OCI-LY7 (cell line): ENCODE measurements at regions not wholly inside any gene's neighbourhood (a gene's known extent, or its start where the extent isn't known, plus 50 kb on each side); places are given as distances from the start of the nearest gene placed in this dataset.

ENCODE experiments used
- BruUV-seq: library from RNA; stranded (reverse); fragments of 400-500 nt; replicated peaks from 2 replicates; lab custom pipeline; 2021; lab: Mats Ljungman, UMichigan
- CTCF ChIA-PET: fragments of 300-600 bp; sonication (Branson Sonifier 250); formaldehyde crosslinking; loops from one replicate; lab custom pipeline; 2022; ENCODE audit warnings: antibody characterized with exemption; ENCODE audit not compliant: unreplicated experiment; lab: Charles Lee
- POLR2A ChIA-PET: fragments of 300-600 bp; sonication (Branson Sonifier 250); formaldehyde crosslinking; loops from one replicate; lab custom pipeline; 2022; ENCODE audit warnings: antibody characterized with exemption; lab: Charles Lee
- DNase-seq: peaks from one replicate; pipeline ENCODE4 v3.0.0-alpha.2; 2015; ENCODE audit warnings: low spot score
- H2AFZ ChIP-seq: fragments of 200-600 bp; sonication (generic), shearing (Covaris generic); 2 replicates; pipeline ENCODE4 v1.6.1; 2014; ENCODE audit warnings: mild to moderate bottlenecking, antibody characterized with exemption, low read length, moderate library complexity
- H3K27ac ChIP-seq: fragments of 200-600 bp; sonication (generic); 2 replicates; pipeline ENCODE4 v1.5.1; 2014; ENCODE audit warnings: mixed run types, low read depth, mild to moderate bottlenecking, moderate library complexity, low read length, inconsistent platforms; ENCODE audit not compliant: poor library complexity, severe bottlenecking
- H3K36me3 ChIP-seq: fragments of 200-600 bp; sonication (generic); 2 replicates; pipeline ENCODE4 v1.6.1; 2014; ENCODE audit warnings: mild to moderate bottlenecking, antibody characterized with exemption, low read length, moderate library complexity, mixed read lengths; ENCODE audit not compliant: insufficient read depth
- H3K4me1 ChIP-seq: fragments of 200-600 bp; sonication (generic); 2 replicates; pipeline ENCODE4 v1.5.1; 2014; ENCODE audit warnings: mild to moderate bottlenecking, low read length; ENCODE audit not compliant: insufficient read depth, poor library complexity, severe bottlenecking
- H3K4me2 ChIP-seq: fragments of 200-600 bp; sonication (generic); 2 replicates; pipeline ENCODE4 v1.6.1; 2014; ENCODE audit warnings: mild to moderate bottlenecking, low read length
- H3K4me3 ChIP-seq: fragments of 200-600 bp; sonication (generic); 2 replicates; pipeline ENCODE4 v1.5.1; 2014; ENCODE audit warnings: mild to moderate bottlenecking, low read depth, low read length; ENCODE audit not compliant: poor library complexity, severe bottlenecking
- H3K79me2 ChIP-seq: fragments of 200-600 bp; sonication (generic); 2 replicates; pipeline ENCODE4 v1.6.1; 2016; ENCODE audit warnings: low read depth, mild to moderate bottlenecking, low read length, moderate library complexity, mixed read lengths; ENCODE audit not compliant: insufficient read depth
- H3K9me2 ChIP-seq: fragments of 200-600 bp; sonication (generic); 2 replicates; pipeline ENCODE4 v1.6.1; 2016; ENCODE audit warnings: mild to moderate bottlenecking, low read length, mixed read lengths; ENCODE audit not compliant: insufficient read depth
- H3K9me3 ChIP-seq: fragments of 200-600 bp; sonication (generic); 2 replicates; pipeline ENCODE4 v1.6.1; 2014; ENCODE audit warnings: mild to moderate bottlenecking, mixed run types, low read length, mixed read lengths
- H4K20me1 ChIP-seq: fragments of 200-600 bp; sonication (generic); 2 replicates; pipeline ENCODE4 v1.6.1; 2014; ENCODE audit warnings: mild to moderate bottlenecking, antibody characterized with exemption, low read length, moderate library complexity, mixed read lengths; ENCODE audit not compliant: insufficient read depth
- EZH2phosphoT487 ChIP-seq: fragments of 200-600 bp; sonication (generic); IDR thresholded peaks from 2 replicates; pipeline ENCODE4 v1.6.1; 2018; ENCODE audit warnings: low read depth, borderline replicate concordance, mild to moderate bottlenecking, mixed run types, antibody characterized with exemption, low read length, moderate library complexity, mixed read lengths
- intact Hi-C: fragments of 100-400 bp; cut with micrococcal nuclease; formaldehyde crosslinking; loops from one replicate; pipeline ENCODE4 v1.10.0; 2022; ENCODE audit not compliant: unreplicated experiment
- TF ChIP-seq, protein P1 (sequence below): fragments of 200-600 bp; sonication (generic); conservative IDR thresholded peaks from 2 replicates; pipeline ENCODE4 v1.5.1; 2014; ENCODE audit warnings: mild to moderate bottlenecking, antibody characterized with exemption, low read length, moderate library complexity, mixed read lengths

DNA sequence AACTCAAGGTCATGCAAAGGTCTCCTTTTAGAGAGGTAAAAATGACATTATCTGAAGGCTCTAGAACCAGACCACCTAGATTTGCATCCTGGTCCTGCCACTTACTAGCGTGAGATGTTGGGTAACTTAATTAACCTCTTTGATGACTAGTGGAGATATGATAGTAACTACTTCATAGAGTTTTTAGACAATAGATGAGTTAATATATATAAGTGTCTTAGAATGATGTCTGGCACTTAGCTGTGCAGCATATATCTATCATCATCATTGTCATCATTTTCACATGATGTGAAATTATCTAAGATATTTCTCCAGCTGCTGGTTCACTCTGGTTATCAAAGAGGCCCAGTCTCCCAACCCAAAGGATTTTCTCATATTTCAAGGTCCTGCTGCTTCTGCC, 126.1 kb upstream of the DCLK2 start:
- no peak overlapping the region for H3K27ac ChIP-seq
- no TSS peak for BruUV-seq

DNA sequence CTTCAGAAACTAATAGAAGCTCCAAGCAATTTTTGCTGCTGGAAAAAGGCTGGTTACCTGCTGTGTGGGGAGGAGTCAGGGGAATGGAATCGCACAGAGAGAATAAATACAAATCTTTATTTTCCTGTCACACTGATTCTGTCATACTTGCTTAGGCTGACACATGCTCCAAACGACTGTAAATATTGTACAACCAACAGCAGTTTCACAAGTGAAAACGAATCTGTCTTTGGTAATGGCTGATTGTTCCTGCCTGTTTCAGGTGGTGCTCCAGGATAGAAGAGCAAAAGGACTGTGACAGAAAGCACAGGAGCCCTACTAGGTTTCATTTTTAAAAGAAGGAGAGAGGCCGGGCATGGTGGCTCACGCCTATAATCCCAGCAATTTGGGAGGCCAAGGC, 125.5 kb upstream of the DCLK2 start:
- Histone ChIP-seq H3K9me3 (no peaks in the 10 kb centered on the region), H2AFZ (no peak overlapping the region), H3K9me2 (no peaks in the 10 kb centered on the region), H3K36me3 (no peaks in the 10 kb centered on the region), H3K4me2 (no peak overlapping the region), H3K4me1 (no peaks in the 10 kb centered on the region), H3K4me3 (no peak overlapping the region), H3K27ac (no peak overlapping the region), H3K79me2 (no peaks in the 10 kb centered on the region), H4K20me1 (no peaks in the 10 kb centered on the region)
- TF ChIP-seq, protein P1, sequence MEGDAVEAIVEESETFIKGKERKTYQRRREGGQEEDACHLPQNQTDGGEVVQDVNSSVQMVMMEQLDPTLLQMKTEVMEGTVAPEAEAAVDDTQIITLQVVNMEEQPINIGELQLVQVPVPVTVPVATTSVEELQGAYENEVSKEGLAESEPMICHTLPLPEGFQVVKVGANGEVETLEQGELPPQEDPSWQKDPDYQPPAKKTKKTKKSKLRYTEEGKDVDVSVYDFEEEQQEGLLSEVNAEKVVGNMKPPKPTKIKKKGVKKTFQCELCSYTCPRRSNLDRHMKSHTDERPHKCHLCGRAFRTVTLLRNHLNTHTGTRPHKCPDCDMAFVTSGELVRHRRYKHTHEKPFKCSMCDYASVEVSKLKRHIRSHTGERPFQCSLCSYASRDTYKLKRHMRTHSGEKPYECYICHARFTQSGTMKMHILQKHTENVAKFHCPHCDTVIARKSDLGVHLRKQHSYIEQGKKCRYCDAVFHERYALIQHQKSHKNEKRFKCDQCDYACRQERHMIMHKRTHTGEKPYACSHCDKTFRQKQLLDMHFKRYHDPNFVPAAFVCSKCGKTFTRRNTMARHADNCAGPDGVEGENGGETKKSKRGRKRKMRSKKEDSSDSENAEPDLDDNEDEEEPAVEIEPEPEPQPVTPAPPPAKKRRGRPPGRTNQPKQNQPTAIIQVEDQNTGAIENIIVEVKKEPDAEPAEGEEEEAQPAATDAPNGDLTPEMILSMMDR = no peak
- no peak for TF ChIP-seq EZH2phosphoT487
- ChIA-PET POLR2A (interaction anchor here (0.6 to 0.7 kb wide), 2 partner anchors 33 to 38 kb away, joined by 3 to 4 read pairs; no protein-coding TSS in a partner anchor), CTCF (no interaction called here)
- intact Hi-C loops = no loop called here
- DNase-seq = no peak
- BruUV-seq = no TSS peak

More for the DNA sequence above, 126.1 kb upstream of the DCLK2 start:
- TF ChIP-seq, protein P1 = no peak
- no peak for TF ChIP-seq EZH2phosphoT487
- ChIA-PET CTCF (no interaction called here), POLR2A (interaction anchor here (0.6 to 0.7 kb wide), 2 partner anchors 33 to 38 kb away, joined by 3 to 4 read pairs; no protein-coding TSS in a partner anchor)
- Histone ChIP-seq H3K36me3 (no peaks in the 10 kb centered on the region), H3K4me1 (no peaks in the 10 kb centered on the region), H3K4me2 (no peak overlapping the region), H4K20me1 (no peaks in the 10 kb centered on the region), H2AFZ (no peak overlapping the region), H3K4me3 (no peak overlapping the region), H3K79me2 (no peaks in the 10 kb centered on the region), H3K9me2 (no peaks in the 10 kb centered on the region), H3K9me3 (no peaks in the 10 kb centered on the region)
- intact Hi-C loops = no loop called here
- DNase-seq = no peak

DNA sequence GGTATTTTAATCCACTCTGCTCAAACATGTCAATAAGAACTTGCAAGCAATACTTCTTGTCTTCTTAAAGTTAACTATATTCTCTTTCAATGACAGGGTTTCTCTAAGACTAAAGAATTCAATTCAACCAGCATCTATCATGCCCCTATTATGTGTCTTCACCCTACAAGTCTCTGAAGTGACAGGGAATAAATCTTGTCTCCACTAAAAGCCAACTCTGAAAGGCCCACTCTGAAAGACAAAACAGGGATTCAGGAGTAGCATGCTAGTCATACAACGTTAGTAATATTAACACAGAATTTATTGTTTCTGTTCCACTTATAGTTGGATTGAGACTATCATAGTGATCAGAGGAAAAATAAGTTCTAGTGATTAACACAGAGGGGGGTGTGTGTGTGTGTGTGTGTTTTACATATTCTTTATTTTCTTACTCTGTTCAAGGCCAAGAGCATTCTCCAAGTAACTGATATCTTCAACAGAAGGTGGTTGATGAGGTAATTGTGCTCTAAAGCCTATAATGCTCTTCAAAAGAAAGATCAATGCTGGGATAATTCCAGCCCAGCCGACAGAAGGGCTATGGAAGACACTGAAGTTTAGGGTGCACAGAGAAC, 122.4 kb upstream of the DCLK2 start:
- intact Hi-C loops = no loop called here
- Histone ChIP-seq H3K36me3 (no peaks in the 10 kb centered on the region), H3K9me2 (no peaks in the 10 kb centered on the region), H3K4me2 (no peak overlapping the region), H4K20me1 (no peaks in the 10 kb centered on the region), H3K9me3 (no peaks in the 10 kb centered on the region), H3K4me1 (no peaks in the 10 kb centered on the region), H3K27ac (no peak overlapping the region), H3K79me2 (no peaks in the 10 kb centered on the region), H3K4me3 (no peak overlapping the region), H2AFZ (no peak overlapping the region)
- TF ChIP-seq EZH2phosphoT487 = no peak
- TF ChIP-seq, protein P1 = no peak
- CTCF ChIA-PET = no interaction called here
- POLR2A ChIA-PET = no interaction called here
- DNase-seq = no peak
- no TSS peak for BruUV-seq
